ENCODE measurements at regions not wholly inside any gene's neighbourhood (a gene's known extent, or its start where the extent isn't known, plus 50 kb on each side); places are given as distances from the start of the nearest gene placed in this dataset.
"Not testable (repeated sequence)": the region's sequence is repeated elsewhere in the genome, so short reads cannot be mapped to it uniquely, and the experiment has no call there.

GRCh38 chr13:18285663-18286062 is 896.0 kb downstream of the TUBA3C start:
- H3K4me2 ChIP-seq (ENCODE audit: insufficient read depth in 1 of 2, low read depth in 2 of 2, low read length in 2 of 2); DNase-seq (ENCODE audit: low read depth in 1 of 2, low spot score in 2 of 2); H4K91ac ChIP-seq (replicated peaks; ENCODE audit: insufficient read length, low read length); H4K20me1 ChIP-seq (replicated peaks in 1 of 2; ENCODE audit: control insufficient read depth in 1 of 2, insufficient read depth in 2 of 2, low read length in 2 of 2); H2BK120ac ChIP-seq (replicated peaks; ENCODE audit: low read depth, low read length); H2BK12ac ChIP-seq (ENCODE audit: low read depth, low read length); H2AK5ac ChIP-seq (ENCODE audit: low read depth, low read length); H4K5ac ChIP-seq (ENCODE audit: insufficient read length, low read depth, low read length); H3K4ac ChIP-seq (replicated peaks; ENCODE audit: insufficient read length, low read depth, low read length); H3K56ac ChIP-seq (replicated peaks; ENCODE audit: insufficient read length, low read depth, low read length); H2BK20ac ChIP-seq (ENCODE audit: low read length); H3K36me3 ChIP-seq (ENCODE audit: control insufficient read depth in 2 of 4, insufficient read depth in 4 of 4, low read length in 3 of 4); H4K8ac ChIP-seq (ENCODE audit: extremely low read depth, insufficient read depth, low read length); H3K4me3 ChIP-seq (ENCODE audit: extremely low read depth in 1 of 4, insufficient read depth in 2 of 4, low read depth in 3 of 4, low read length in 4 of 4); H3K4me1 ChIP-seq (replicated peaks in 1 of 4; ENCODE audit: control insufficient read depth in 3 of 4, insufficient read depth in 4 of 4, low read length in 3 of 4); H3K79me2 ChIP-seq (ENCODE audit: control insufficient read depth in 1 of 2, insufficient read depth in 2 of 2, low read length in 2 of 2); H3K27me3 ChIP-seq (replicated peaks in 1 of 4; ENCODE audit: control insufficient read depth in 3 of 4, extremely low read depth in 1 of 4, insufficient read depth in 3 of 4, low read length in 3 of 4); H3K23ac ChIP-seq (ENCODE audit: insufficient read length); POLR2A ChIA-PET (ENCODE audit: partially characterized antibody); FAIRE-seq; H3K9ac ChIP-seq (replicated peaks in 1 of 4; ENCODE audit: extremely low read depth in 1 of 4, low read depth in 3 of 4, low read length in 3 of 4); H3K23me2 ChIP-seq (ENCODE audit: low read depth, low read length); H2BK15ac ChIP-seq (ENCODE audit: low read length); CTCF ChIA-PET (ENCODE audit: partially characterized antibody); H3K79me1 ChIP-seq (ENCODE audit: low read depth, low read length); H2BK5ac ChIP-seq (ENCODE audit: low read depth, low read length); H3K18ac ChIP-seq (ENCODE audit: extremely low read depth, low read length); H3K14ac ChIP-seq (ENCODE audit: insufficient read length); H2AFZ ChIP-seq (ENCODE audit: low read length); H3K27ac ChIP-seq (ENCODE audit: low read depth, low read length): not testable (repeated sequence)
- peaks cover 8 to 47% of the 10 kb centered on the region in 2 experiments; a peak in 2 of 4 replicates for H3K9me3 ChIP-seq (ENCODE audit: insufficient read depth in 2 of 2, low read depth in 1 of 2, low read length in 1 of 2)
- WGBS, 2 experiments (ENCODE audit: extremely low coverage in 1 of 2, insufficient coverage in 1 of 2, insufficient read length in 1 of 2, insufficient replicate concordance in 2 of 2, low coverage in 1 of 2, low lambda C conversion rate in 2 of 2, missing lambda C conversion rate in 1 of 2), result 85% methylated on average over 4 of the region's 4 CpGs; no CpG with 5 or more reads in 1 of the 2 experiments

- H3K27ac ChIP-seq (ENCODE audit: low read depth, low read length); H2BK120ac ChIP-seq (replicated peaks; ENCODE audit: low read depth, low read length); H3K18ac ChIP-seq (ENCODE audit: extremely low read depth, low read length); POLR2A ChIA-PET (ENCODE audit: partially characterized antibody); H3K14ac ChIP-seq (ENCODE audit: insufficient read length); H2BK5ac ChIP-seq (ENCODE audit: low read depth, low read length); H2BK20ac ChIP-seq (ENCODE audit: low read length); H3K56ac ChIP-seq (replicated peaks; ENCODE audit: insufficient read length, low read depth, low read length); H2BK15ac ChIP-seq (ENCODE audit: low read length); H3K4me2 ChIP-seq (ENCODE audit: insufficient read depth in 1 of 2, low read depth in 2 of 2, low read length in 2 of 2); H3K79me2 ChIP-seq (ENCODE audit: control insufficient read depth in 1 of 2, insufficient read depth in 2 of 2, low read length in 2 of 2); CTCF ChIA-PET (ENCODE audit: partially characterized antibody); H2AK5ac ChIP-seq (ENCODE audit: low read depth, low read length); H3K79me1 ChIP-seq (ENCODE audit: low read depth, low read length); H3K36me3 ChIP-seq (ENCODE audit: control insufficient read depth in 2 of 4, insufficient read depth in 4 of 4, low read length in 3 of 4); H3K23ac ChIP-seq (ENCODE audit: insufficient read length); H2AFZ ChIP-seq (ENCODE audit: low read length); H3K27me3 ChIP-seq (replicated peaks in 1 of 4; ENCODE audit: control insufficient read depth in 3 of 4, extremely low read depth in 1 of 4, insufficient read depth in 3 of 4, low read length in 3 of 4); H3K4me3 ChIP-seq (ENCODE audit: extremely low read depth in 1 of 4, insufficient read depth in 2 of 4, low read depth in 3 of 4, low read length in 4 of 4); H3K23me2 ChIP-seq (ENCODE audit: low read depth, low read length); DNase-seq (ENCODE audit: low read depth in 1 of 2, low spot score in 2 of 2); H3K9ac ChIP-seq (replicated peaks in 1 of 4; ENCODE audit: extremely low read depth in 1 of 4, low read depth in 3 of 4, low read length in 3 of 4); H3K4me1 ChIP-seq (replicated peaks in 1 of 4; ENCODE audit: control insufficient read depth in 3 of 4, insufficient read depth in 4 of 4, low read length in 3 of 4); H3K4ac ChIP-seq (replicated peaks; ENCODE audit: insufficient read length, low read depth, low read length); H4K20me1 ChIP-seq (replicated peaks in 1 of 2; ENCODE audit: control insufficient read depth in 1 of 2, insufficient read depth in 2 of 2, low read length in 2 of 2); H4K5ac ChIP-seq (ENCODE audit: insufficient read length, low read depth, low read length); H4K8ac ChIP-seq (ENCODE audit: extremely low read depth, insufficient read depth, low read length); H4K91ac ChIP-seq (replicated peaks; ENCODE audit: insufficient read length, low read length); H2BK12ac ChIP-seq (ENCODE audit: low read depth, low read length); FAIRE-seq: not testable (repeated sequence)
- 81% methylated on average over 2 of the region's 5 CpGs; no CpG with 5 or more reads in 1 of the 2 experiments for WGBS, 2 experiments (ENCODE audit: extremely low coverage in 1 of 2, insufficient coverage in 1 of 2, insufficient read length in 1 of 2, insufficient replicate concordance in 2 of 2, low coverage in 1 of 2, low lambda C conversion rate in 2 of 2, missing lambda C conversion rate in 1 of 2)
- peaks cover 8 to 48% of the 10 kb centered on the region in 2 experiments; a peak in 3 of 4 replicates for H3K9me3 ChIP-seq (ENCODE audit: insufficient read depth in 2 of 2, low read depth in 1 of 2, low read length in 1 of 2)
These were observed 897.6 kb downstream of the TUBA3C start for GRCh38 chr13:18284040-18284439.
